NCI-H82 treated with DMSO at 0.1 percent for 48 hours (cell line): ENCODE measurements at regions not wholly inside any gene's neighbourhood (a gene's known extent, or its start where the extent isn't known, plus 50 kb on each side); places are given as distances from the start of the nearest gene placed in this dataset.
"Not testable (repeated sequence)": the region's sequence is repeated elsewhere in the genome, so short reads cannot be mapped to it uniquely, and the experiment has no call there.

Experiments used
- DNase-seq: peaks from one replicate; lab custom pipeline; 2025; ENCODE audit not compliant: unreplicated experiment; lab: John Stamatoyannopoulos, UW

DNA sequence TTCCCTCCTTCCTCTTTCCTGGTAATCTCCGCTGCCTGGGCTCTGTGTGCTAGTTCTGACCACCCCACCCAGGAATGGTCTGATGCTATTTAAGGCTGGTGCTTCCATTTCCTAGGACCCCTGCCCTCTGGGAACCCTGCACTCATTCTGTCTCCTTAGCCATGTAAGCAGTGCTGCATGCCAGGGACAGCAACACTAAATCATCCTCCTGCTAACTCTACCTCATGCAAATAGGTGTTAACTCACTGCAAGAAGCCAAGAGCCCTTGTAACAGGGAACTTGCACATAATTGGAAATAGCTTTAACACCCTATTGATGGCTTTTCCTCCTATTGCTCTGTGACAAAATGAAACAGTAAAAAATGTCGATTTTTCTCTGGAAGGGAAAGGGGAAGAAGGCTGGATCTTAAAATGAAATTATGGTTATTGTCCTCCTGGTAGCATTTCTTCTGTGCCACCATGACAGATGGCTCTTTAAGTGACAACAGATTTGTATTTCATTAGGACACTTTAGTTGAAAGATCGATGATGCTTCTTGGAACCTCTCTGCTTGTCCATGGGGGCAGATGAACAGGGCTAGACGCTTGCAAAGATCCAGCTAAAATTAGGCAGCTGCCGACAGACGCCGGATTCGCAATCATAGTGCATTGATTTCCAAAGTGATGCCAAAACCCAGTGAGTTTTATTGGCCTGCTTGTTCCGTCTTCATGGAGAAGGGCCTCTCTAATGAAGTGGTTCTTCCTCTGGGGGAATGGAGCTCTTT, 551.7 kb downstream of the MATN1 start:
- no peak for DNase-seq

DNA sequence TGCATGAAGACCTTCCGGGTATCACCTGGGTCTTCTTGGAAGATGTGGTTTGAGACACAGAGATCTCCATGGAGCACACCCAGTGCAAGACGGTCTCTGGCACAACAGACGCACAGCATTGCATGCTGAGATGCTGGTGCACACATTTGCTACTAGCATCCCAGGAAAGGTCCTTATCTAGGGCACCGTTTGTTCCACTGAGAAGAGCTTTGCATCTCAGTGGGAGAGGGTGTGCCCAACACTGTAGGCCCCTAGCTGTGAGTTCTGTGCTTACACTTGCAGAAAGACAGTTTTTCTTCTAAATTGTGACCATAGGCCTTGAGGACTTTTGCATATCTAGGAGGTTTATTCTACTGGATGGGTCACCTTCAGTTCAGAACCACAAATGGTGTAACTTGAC, 554.1 kb downstream of the MATN1 start:
- no peak for DNase-seq

DNA sequence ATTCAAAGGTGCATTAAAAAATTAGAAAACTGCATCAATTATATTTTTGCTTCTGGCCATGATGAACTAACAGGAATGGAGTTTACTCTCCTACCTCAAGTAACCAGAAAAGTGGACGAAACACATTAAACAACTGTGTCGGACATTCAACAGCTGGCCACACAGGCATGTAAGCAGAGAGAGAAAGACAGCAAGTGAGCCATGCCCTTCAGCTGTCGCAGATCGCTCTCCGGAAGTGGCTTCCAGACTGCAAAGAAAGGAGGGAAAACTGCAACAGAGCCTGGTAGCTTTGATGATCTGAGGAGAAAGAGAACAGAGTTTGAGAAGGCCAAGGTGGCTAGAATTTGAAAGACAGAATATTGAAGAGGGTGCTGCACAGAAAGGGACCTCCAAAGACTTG, 557.2 kb downstream of the MATN1 start:
- DNase-seq: no peak

DNA sequence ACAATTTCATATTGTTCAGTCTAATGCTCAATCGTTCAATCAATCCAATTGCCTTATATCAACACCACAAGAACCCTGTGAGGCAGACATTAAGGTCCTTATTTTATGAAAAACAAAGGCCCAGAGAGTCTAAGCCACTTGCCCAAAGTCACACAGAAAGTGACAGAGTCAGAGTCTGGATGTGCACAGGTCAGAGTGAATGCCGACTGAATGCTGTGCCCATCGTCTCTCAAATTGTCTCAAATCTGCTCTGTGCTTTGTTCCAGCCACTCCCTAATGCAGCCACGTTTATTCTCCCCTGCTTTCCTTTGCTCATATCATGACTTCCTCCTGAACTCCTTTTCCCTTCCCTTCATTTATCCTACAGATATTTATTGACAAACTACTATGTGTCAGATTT, 558.3 kb downstream of the MATN1 start:
- DNase-seq: no peak

DNA sequence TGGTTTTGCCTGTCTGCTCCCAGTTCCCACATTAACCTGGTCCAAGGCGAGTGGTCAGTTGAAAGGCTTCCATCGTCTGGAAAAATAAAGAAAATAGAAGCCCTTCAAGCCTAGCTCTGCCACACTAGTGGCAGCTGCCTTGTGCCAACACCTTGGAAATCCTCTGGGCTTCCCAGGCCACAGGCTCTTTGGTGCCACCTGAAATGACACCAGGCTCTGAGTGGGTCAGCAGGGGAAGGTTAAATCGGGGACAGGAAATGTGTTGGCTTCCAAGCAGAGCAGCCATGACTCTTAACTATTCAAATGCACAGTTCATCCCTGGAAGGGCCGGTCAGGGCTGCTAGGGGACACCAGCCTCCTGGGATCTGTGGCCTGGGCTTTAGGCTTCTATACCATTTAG, 558.7 kb downstream of the MATN1 start:
- DNase-seq: no peak

DNA sequence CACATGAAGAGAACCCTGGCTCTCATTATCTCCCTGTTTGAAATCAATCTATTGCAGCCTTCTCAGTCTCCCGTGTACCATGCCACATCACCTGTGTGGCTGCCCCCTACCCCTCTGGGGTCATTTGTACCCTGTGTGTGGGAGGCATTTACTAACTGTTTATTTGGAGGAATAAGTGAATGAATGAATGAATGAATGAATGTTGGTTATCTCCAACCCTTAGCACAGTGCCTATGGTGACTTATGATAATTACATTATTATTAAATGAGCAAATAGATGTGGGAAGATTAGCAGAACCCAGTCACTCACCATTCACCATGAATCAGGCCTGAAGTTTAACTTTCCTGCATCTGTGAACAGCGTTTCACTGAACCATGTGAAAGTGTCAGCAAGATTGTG, 560.8 kb downstream of the MATN1 start:
- DNase-seq: no peak

DNA sequence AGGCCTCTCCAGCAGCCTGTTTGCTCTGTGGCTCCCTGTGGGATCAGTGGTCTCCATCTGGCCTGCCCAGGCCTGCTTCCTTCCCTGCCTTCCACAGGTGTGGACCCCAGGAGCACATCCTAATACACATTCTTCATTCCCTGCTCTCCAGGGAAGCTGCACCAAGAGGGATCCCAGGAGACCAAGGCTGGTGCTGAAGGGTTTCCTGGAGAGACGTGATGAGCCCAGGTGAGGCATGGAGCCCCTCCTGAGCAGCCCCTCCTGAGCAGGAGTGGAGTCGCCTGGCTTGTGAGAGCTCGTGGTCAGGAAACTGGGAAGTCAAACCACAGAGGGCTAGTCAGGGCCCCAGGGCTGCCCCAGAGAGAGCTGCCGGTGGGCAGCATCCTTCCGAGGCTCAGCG, 561.4 kb downstream of the MATN1 start:
- no peak for DNase-seq

DNA sequence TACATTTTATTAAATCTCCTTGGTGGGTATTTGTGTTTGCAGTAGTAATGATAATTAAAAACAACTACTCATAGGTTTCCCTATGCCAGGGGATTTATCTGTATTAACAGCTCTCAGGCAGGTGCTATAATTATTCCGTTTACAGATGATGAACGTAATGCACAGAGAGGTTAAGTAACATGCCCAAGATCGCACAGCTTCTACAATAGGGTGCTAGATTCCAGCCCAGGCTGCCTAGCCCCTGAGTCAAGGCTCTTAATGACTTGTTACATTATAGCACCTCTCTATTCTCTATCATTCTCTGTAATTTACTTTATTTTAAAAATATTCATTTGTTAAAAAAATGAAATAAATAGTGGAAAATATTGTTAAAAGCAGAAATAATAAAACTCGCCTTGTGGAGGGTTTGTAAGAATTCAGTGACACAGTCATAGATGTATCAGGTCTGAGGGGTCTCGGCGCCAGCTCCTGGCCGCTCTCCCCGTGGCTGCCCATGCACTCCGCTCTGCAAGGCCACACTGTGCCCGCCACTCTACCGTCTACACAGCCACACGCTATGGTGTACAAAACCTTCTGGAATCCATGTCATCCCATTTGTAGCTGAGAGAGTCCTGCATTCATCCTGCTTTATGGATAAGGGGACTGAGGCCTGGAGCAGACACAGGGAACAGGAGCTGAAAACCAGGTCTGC, 562.2 kb downstream of the MATN1 start:
- DNase-seq: no peak

DNA sequence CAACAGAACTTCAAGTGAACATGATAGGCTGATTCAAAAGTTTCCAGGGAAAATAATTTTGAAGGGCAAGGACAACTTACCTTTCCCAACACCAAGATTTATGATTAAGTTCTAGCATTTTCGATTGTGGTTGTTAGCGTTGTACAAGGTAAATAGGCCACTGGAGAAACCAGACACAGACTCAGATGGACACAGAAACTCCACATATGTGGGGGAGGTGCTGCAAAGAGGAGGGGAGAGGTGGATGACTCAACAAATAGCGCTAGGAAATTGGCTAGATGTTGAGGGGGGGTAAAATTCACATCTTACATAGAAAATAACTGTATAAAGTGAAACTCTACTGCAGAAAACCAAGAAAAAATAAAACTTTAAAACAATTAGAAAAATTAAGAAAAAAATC, 564.4 kb downstream of the MATN1 start:
- DNase-seq: no peak

DNA sequence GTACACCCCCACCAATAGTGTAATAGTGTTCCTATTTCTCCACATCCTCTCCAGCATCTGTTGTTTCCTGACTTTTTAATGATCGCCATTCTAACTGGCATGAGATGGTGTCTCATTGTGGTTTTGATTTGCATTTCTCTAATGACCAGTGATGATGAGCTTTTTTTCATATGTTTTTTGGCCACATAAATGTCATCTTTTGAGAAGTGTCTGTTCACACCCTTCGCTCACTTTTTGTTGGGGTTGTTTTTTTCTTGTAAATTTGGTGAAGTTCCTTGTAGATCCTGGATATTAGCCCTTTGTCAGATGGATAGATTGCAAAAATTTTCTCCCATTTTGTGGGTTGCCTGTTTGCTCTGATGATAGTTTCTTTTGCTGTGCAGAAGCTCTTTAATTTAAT, 567.7 kb downstream of the MATN1 start:
- DNase-seq: not testable (repeated sequence)

DNA sequence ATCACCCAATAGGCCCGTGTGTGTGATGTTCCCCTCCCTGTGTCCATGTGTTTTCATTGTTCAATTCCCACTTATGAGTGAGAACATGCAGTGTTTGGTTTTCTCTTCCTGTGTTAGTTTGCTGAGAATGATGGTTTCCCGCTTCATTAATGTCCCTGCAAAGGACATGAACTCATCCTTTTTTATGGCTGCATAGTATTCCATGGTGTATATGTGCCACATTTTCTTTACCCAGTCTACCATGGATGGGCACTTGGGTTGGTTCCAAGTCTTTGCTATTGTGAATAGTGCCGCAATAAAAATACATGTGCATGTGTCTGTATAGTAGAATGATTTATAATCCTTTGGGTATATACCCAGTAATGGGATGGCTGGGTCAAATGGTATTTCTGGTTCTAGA, 568.1 kb downstream of the MATN1 start:
- not testable (repeated sequence) for DNase-seq

DNA sequence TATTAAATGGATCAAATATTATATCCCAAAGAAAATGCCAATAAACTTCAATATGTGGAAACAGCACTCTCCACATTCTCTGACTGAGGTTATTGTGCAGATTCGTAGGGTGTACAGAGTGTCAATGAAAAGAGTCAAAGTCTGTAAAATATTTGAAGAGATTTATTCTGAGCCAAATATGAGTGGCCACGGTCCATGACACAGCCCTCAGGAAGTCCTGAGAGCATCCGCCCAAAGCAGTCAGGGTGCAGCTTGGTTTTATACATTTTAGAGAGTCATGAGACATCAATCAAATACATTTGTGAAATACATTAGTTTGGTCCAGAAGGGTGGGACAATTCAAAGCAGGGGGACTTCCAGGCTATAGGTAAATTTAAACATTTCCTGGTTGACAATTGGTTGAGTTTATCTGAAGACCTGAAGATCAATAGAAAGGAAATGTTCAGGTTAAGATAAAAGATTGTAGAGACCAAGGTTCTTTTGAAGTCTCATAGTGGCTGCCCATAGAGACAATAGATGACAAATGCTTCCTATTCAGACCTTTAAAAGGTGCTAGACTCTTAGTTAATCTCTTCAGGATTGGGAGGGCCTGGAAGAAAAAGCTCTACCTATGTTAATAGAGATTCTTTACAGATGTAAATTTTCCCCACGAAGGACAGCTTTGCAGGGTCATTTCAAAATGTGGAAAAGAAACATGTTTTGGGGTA, 569.5 kb downstream of the MATN1 start:
- no peak for DNase-seq

DNA sequence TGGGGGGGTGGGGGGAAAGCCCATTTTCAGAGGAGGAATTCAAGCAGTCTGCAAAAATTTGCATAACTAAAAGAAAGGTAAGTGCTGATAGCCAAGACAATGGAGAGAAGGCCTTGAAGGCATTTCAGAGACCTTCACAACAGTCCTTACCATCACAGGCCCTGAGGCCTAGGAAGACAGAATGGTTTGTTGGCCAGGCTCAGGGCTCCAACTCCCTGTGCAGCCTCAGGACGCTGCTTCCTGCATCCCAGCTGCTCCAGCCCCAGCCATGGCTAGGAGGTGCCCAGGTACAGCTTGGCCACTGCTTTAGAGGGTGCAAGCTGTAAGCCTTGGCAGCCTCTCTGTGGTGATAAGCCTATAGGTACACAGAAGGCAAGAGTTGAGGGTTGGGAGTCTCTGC, 571.6 kb downstream of the MATN1 start:
- no peak for DNase-seq

DNA sequence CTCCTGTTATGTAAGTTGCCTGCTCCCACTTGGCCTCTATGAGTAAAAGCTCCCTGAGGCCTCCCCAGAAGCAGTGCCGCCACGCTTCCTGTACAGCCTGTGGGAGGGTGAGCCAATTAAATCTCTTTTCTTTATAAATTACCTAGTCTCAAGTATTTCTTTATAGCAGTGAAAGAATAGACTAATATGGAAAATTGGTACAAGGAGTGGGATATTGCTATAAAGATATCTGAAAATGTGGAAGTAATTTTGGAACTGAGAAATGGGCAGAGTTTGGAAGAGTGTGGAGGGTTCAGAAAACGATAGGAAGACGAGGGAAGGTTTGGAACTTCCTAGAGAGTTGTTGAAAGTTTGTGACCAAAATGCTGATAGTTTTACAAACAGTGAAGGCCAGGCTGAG, 572.3 kb downstream of the MATN1 start:
- no peak for DNase-seq

DNA sequence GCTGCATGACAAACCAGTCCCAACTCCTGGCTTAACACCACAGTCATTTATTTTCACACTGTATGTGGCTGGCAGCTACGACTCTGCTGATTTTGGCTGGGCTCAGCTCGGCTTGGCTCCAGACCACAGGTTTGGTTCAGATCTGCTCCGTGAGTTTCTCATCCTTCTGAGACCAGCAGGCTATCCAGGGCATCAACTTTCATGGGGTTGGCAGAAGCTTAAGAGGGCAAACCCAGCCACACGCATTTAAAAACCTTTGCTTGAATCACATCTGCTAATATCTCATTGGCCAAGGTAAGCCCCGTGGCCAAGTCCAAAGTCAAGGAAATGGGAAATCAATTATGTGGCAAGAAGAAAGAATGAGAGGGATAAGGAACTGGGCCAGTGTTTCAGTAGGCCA, 574.2 kb downstream of the MATN1 start:
- DNase-seq: no peak

DNA sequence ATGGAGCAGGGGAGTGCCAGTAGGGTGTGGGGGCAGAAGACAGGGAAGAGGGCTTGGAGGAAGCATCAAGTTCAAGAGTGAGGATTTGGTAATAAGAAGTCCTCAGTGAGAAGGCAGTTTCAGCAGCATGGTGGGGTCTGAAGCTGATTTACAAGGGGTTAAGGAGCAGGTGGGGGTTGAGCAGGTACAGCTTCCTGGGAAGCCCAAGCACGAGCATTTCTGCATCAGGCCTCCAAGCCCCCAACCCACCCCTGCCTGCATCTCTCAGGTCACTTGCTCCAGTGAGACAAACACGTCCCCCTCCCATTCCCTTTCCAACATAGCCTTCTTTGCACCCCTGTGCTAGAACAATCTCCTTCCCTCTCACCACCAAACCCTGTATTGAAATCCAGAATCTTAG, 574.7 kb downstream of the MATN1 start:
- DNase-seq: no peak

DNA sequence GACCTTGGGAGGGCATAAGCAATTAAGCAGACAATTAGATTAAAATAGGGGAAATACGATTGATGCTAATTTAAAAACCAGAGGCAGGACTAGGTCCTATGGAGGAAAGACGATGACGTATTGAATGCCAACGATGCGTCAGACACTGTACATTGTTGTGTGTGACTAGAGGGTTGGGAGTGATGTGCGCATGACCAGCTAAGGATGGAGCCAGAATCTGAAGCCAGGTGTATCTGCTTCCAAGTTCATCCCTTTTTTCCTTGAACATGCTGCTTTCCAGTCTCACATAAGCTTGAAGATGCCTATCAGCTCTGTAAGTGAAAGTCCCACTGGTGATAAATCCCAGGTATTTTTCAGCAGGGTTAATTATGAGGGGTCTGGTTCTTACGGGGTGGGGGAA, 576.2 kb downstream of the MATN1 start:
- DNase-seq: no peak

DNA sequence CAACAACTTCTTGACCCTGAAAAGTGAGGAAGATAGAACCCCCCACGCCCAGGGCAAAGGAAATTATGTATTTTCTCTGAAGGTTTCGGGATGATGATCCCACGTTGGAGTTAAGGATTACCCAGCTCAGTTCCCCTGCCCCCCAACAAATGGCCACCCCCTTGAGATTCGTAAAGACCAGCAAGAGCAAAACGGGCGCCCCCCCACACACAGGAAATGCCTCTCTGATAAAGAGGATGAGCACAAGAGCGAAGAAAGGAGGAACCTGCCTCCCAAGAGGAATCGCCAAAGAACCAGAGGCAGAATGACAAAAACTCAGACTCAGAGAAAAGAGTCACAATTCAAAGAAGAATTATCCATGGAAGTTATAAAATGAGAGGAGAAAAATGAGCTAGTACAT, 576.9 kb downstream of the MATN1 start:
- no peak for DNase-seq

DNA sequence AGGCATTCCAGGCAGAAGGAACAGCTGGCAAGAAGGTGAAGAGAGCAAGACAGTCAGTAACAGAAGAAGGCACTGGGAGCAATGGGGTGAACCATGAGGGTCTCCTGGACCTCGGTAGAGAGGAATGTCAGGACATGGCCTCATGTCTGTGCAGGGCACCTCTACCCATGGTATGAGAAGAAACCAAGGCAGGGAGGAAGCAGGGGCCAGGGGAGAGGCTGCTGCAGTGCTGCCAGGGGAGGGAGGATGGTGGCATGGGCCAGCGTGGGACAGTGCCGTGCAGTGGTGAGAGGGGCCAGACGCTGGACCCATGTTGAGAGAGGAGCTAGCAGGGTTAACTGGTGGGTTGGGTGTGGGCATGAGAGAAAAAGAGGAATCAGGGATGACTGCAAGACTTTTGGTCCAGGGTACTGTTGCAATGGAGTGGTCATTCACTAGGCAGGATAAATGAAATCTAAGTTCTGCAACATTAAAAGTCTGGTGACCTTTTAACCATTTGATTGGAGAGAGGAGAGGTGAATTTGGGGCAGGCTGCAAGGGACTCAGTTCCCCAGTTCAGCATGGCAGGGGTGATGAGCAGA, 577.6 kb downstream of the MATN1 start:
- DNase-seq: no peak

DNA sequence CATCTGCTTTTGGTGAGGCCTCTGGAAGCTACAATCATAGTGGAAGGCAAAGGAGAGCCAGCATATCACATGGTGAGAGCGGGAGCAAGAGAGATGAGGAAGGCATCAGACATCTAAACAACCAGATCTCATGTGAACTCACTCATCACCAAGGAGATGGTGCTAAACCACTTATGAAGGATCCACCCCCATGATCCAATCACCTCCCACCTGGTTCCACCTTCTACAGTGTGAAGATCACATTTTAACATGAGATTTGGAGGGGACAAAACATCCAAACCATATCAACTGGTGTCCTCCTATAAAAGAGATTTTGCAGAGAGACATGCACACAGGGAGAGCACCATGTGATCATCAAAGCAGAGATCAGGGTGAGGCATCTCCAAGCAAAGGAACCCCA, 578.6 kb downstream of the MATN1 start:
- no peak for DNase-seq

DNA sequence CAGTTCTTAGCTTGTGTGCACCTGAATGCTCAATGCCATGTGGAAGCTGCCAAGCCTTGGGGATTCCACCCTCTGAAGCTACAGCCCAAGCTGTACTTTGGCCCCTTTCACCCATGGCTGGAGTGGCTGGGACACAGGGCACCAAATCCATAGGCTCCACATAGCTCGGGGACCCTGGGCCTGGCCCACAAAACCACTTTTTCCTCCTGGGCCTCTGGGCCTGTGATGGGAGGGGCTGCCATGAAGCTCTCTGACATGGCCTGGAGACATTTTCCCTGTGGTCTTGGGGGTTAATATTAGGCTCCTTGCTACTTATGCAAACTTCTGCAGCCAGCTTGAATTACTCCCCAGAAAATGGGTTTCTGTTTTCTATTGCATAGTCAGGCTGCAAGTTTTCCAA, 579.9 kb downstream of the MATN1 start:
- DNase-seq: no peak

DNA sequence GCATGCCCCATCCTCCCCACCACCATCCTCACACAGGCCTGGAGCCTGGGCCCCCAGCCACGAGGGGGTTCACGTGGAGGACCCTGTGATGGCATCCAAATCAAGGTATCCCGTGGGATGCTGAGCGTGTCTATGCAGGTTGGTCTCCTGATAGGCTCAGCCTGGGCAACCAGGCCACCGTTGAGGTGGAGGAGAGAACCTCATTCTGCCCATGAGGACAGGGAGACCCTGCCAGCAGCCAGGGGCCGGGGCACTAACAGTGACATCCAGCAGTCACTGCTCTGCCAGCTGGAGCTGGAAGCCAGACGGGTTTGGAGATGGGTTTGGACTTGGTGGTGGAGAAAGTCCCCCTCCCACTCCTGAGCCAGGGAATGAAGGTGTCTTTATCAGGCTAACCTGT, 582.8 kb downstream of the MATN1 start:
- DNase-seq: no peak
